CD4-positive, CD25-positive, alpha-beta regulatory T cell (primary cell): ENCODE measurements at regions not wholly inside any gene's neighbourhood (a gene's known extent, or its start where the extent isn't known, plus 50 kb on each side); places are given as distances from the start of the nearest gene placed in this dataset.
"Not testable (repeated sequence)": the region's sequence is repeated elsewhere in the genome, so short reads cannot be mapped to it uniquely, and the experiment has no call there.

ENCODE experiments used
- ATAC-seq, 2 donors: fragments of 150-1000 bp; cut with Tn5 transposase; one replicate each; pipeline ENCODE4 v1.10.0; 2021; ENCODE audit warnings: low read depth in 2 of 2, moderate number of reproducible peaks in 2 of 2, moderate library complexity in 1 of 2
- DNase-seq, 3 donors: peaks; one replicate each; pipeline versions ENCODE4 v3.0.0 to v3.0.0-alpha.2; 2012 to 2022; ENCODE audit warnings: mixed read lengths in 1 of 3
- H3K27ac ChIP-seq: one replicate; pipeline ENCODE4 v1.7.0; 2013; ENCODE audit warnings: mild to moderate bottlenecking, low read length; ENCODE audit not compliant: insufficient read depth, poor library complexity, severe bottlenecking
- H3K27me3 ChIP-seq: one replicate; pipeline ENCODE4 v1.7.0; 2013; ENCODE audit warnings: low read length; ENCODE audit not compliant: control insufficient read depth, insufficient read depth
- H3K36me3 ChIP-seq: one replicate; pipeline ENCODE4 v1.7.0; 2013; ENCODE audit warnings: mild to moderate bottlenecking, low read length, moderate library complexity; ENCODE audit not compliant: control insufficient read depth, insufficient read depth
- H3K4me1 ChIP-seq: 2 replicates; pipeline ENCODE4 v1.7.0; 2013; ENCODE audit warnings: mild to moderate bottlenecking, low read length; ENCODE audit not compliant: insufficient read depth, control insufficient read depth, poor library complexity, severe bottlenecking
- H3K4me3 ChIP-seq: one replicate; pipeline ENCODE4 v1.7.0; 2013; ENCODE audit warnings: low read depth, mild to moderate bottlenecking, low read length, moderate library complexity
- H3K9me3 ChIP-seq, 2 experiments: 1 replicate in 1 of 2; 2 replicates in 1 of 2; pipeline ENCODE4 v1.7.0; 2013; ENCODE audit warnings: low read length in 2 of 2, mild to moderate bottlenecking in 1 of 2, moderate library complexity in 1 of 2; ENCODE audit not compliant: control insufficient read depth in 2 of 2
- H3K27ac Mint-ChIP-seq, 3 donors: one replicate each; pipeline ENCODE4 v1.8.0; 2020 to 2022; ENCODE audit warnings: mild to moderate bottlenecking in 3 of 3, mixed read lengths in 3 of 3, moderate library complexity in 2 of 3
- H3K27me3 Mint-ChIP-seq: one replicate; pipeline ENCODE4 v1.8.0; 2022; ENCODE audit warnings: mild to moderate bottlenecking, mixed read lengths
- H3K36me3 Mint-ChIP-seq: one replicate; pipeline ENCODE4 v1.8.0; 2020; ENCODE audit warnings: mixed read lengths
- H3K4me1 Mint-ChIP-seq, 4 donors: one replicate each; pipeline ENCODE4 v1.8.0; 2020 to 2022; ENCODE audit warnings: mixed read lengths in 4 of 4, mild to moderate bottlenecking in 1 of 4
- H3K4me3 Mint-ChIP-seq, 4 donors: one replicate each; pipeline ENCODE4 v1.8.0; 2020 to 2022; ENCODE audit warnings: mild to moderate bottlenecking in 4 of 4, mixed read lengths in 4 of 4, moderate library complexity in 3 of 4
- H3K9me3 Mint-ChIP-seq, 7 donors: one replicate each; pipeline ENCODE4 v1.8.0; 2020 to 2022; ENCODE audit warnings: mixed read lengths in 7 of 7, mild to moderate bottlenecking in 3 of 7, moderate library complexity in 2 of 7

DNA sequence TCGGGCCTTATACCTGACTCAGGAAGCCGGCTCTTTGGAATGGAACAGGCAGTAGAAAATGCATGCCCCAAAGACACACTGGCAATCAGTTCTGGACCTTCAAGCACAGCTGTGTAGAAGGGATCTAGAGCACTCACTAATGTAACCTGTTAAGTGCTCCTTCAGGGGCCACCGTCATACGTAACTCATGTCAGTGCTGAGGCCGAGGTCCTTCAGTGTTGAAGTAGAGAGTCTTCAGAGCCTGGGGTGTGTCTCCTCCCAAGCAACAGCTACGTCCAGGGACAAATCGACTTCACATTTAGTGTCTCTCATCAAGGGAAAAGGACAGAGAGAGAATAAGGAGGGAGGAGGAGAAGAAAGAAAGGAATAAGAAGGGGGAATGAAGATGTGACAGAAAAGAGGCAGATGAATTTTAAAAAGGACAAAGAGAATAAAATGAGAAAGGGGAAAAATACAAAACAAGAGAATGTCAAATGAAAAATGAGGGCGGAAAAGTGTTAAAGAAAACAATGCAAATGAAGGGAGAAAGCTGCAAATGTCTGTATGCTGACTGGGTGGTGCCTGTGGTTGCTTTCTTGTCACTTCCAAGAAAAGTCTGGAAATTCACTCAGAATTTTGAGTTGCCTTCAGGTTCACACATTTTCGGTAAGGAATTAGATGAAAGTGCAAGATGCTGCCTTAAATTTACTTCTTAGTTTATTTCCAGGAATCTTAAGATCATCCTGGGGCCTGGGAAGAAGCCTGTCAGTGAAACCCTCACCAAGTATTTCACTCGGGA is 989.4 kb downstream of the GRID1 start:
- Histone ChIP-seq H3K4me3 (no peak overlapping the region), H3K27ac (no peak overlapping the region), H3K9me3 (no peaks in the 10 kb centered on the region), H3K4me1 (no peaks in the 10 kb centered on the region), H3K36me3 (no peaks in the 10 kb centered on the region), H3K27me3 (no peaks in the 10 kb centered on the region)
- Mint-ChIP-seq H3K4me3 (no peak overlapping the region), H3K36me3 (no peaks in the 10 kb centered on the region), H3K27me3 (no peaks in the 10 kb centered on the region), H3K4me1 (no peaks in the 10 kb centered on the region), H3K27ac (no peak overlapping the region), H3K9me3 (peaks cover 0 to 5% (median 0%) of the 10 kb centered on the region in 7 donors)
- no peak for ATAC-seq
- DNase-seq, result no peak

DNA sequence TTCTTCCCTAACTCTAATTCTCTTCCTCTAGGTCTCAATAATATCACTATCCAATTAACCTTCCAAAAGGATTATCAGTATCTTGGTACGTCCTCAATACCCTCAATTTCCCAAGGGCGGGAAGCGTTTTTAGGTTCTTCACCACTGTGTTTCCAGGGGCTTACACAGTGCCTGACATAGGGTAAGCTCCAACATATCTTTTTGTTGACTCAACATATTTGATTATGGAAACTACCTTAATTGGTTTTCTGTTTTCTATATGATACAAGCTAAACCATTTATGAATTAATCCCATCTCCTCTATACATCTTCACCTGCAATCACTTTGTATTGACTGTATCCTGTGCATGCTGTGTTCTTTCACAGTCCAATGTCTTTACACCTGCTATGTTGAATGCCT is 987.3 kb downstream of the GRID1 start:
- DNase-seq, result no peak
- H3K36me3 Mint-ChIP-seq, result no peaks in the 10 kb centered on the region
- H3K4me3 ChIP-seq, result no peak overlapping the region
- no peak overlapping the region for H3K27ac Mint-ChIP-seq
- no peaks in the 10 kb centered on the region for H3K9me3 ChIP-seq
- no peak overlapping the region for H3K4me3 Mint-ChIP-seq
- ATAC-seq, result no peak
- no peak overlapping the region for H3K27ac ChIP-seq
- no peaks in the 10 kb centered on the region for H3K36me3 ChIP-seq
- peaks cover 0 to 4% (median 0%) of the 10 kb centered on the region in 7 donors for H3K9me3 Mint-ChIP-seq
- no peaks in the 10 kb centered on the region for H3K27me3 Mint-ChIP-seq
- no peaks in the 10 kb centered on the region for H3K4me1 ChIP-seq
- no peaks in the 10 kb centered on the region for H3K27me3 ChIP-seq
- no peaks in the 10 kb centered on the region for H3K4me1 Mint-ChIP-seq

DNA sequence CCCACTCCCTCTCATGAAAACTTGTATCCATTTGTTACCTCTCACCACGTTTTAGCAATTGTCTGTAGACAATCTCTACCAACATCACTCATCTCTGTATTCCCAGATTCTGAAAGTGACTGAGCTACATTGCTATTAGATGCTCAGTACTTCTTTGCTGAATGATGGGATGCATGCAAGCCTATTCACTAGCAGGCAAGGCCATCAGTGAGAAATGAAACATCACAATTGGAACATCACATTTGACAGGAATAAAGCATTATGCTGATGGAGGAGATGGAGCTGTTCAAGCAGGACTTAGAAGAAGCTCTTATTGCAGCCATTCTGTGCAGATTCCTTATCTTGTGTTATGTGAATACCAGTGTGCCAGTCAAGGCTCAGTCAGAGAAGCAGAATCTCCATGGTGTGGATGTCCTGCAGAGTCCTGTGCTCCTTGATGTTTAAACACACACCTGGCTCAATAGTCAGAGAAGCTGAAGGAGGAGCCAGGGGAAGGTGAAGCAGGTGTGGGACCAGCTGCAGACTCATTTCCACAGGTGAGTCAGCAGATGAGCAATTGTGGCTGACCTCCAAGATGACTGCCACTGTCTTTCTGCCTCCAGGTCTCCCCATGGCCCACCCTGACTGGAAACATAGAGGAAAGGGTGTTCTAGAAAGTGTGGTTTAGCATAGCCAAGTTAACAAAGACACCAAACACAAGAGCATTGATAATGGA is 965.5 kb downstream of the GRID1 start:
- no peaks in the 10 kb centered on the region for H3K4me1 Mint-ChIP-seq
- no peaks in the 10 kb centered on the region for H3K36me3 ChIP-seq
- no peaks in the 10 kb centered on the region for H3K36me3 Mint-ChIP-seq
- no peaks in the 10 kb centered on the region for H3K4me1 ChIP-seq
- H3K9me3 Mint-ChIP-seq, result peaks cover 0 to 5% (median 3%) of the 10 kb centered on the region in 7 donors
- H3K4me3 Mint-ChIP-seq, result no peak overlapping the region
- no peak overlapping the region for H3K4me3 ChIP-seq
- no peak overlapping the region for H3K27ac Mint-ChIP-seq
- H3K9me3 ChIP-seq, result no peaks in the 10 kb centered on the region
- H3K27me3 ChIP-seq, result no peaks in the 10 kb centered on the region
- H3K27ac ChIP-seq, result no peak overlapping the region
- no peaks in the 10 kb centered on the region for H3K27me3 Mint-ChIP-seq
- ATAC-seq, result no peak
- no peak for DNase-seq

DNA sequence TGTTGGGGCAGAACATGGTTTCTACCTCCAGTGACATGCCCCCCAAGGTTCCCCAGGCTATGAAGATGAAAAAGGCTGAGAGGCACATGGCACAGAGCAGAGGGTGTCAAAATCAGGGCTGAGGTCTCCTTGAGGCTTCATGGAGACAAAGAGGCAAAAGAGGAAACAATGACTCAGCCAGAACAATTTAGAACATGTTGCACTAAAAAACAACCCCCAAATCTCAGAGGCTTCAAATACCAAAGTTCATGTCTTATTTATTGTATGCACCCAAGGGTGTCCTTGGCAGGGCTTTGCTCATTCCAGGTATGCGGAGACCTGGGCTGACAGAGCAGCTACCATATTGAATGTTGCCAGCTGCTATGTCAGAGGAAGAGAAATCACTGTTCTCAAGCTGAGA is 964.1 kb downstream of the GRID1 start:
- Histone ChIP-seq H3K36me3 (no peaks in the 10 kb centered on the region), H3K4me3 (no peak overlapping the region), H3K9me3 (no peaks in the 10 kb centered on the region), H3K27ac (no peak overlapping the region), H3K4me1 (no peaks in the 10 kb centered on the region), H3K27me3 (no peaks in the 10 kb centered on the region)
- DNase-seq, result no peak
- Mint-ChIP-seq H3K27me3 (no peaks in the 10 kb centered on the region), H3K36me3 (no peaks in the 10 kb centered on the region), H3K27ac (no peak overlapping the region), H3K9me3 (peaks cover 0 to 5% (median 3%) of the 10 kb centered on the region in 7 donors), H3K4me1 (no peaks in the 10 kb centered on the region), H3K4me3 (no peak overlapping the region)
- ATAC-seq, result no peak

DNA sequence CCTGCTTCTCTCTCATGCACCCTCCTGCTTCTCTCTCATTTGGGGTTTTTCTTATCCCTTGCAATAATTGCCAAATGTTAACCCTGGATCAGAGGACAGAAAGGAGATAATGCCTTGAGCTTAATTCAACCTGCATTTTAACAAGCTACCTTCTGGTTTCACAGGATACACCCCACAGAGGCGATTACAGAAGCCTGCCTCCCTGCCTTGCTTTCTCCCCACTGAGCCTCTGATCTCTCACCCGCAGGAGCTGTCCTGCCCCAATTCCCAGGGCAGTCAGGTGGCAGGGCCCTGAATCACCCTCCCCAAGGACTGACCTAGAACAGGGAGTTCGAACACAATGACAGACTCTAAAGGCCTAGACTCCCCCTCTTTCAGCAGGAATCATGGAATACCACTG is 959.5 kb downstream of the GRID1 start:
- no peak for ATAC-seq
- Histone ChIP-seq H3K9me3 (no peaks in the 10 kb centered on the region), H3K27me3 (no peaks in the 10 kb centered on the region), H3K27ac (no peak overlapping the region), H3K4me3 (no peak overlapping the region), H3K4me1 (no peaks in the 10 kb centered on the region), H3K36me3 (no peaks in the 10 kb centered on the region)
- H3K9me3 Mint-ChIP-seq, result peaks cover 0 to 8% (median 5%) of the 10 kb centered on the region in 7 donors
- no peaks in the 10 kb centered on the region for H3K36me3 Mint-ChIP-seq
- no peak overlapping the region for H3K4me3 Mint-ChIP-seq
- H3K27me3 Mint-ChIP-seq, result peaks cover 4% of the 10 kb centered on the region
- H3K27ac Mint-ChIP-seq, result no peak overlapping the region
- no peak for DNase-seq
- H3K4me1 Mint-ChIP-seq, result no peaks in the 10 kb centered on the region

DNA sequence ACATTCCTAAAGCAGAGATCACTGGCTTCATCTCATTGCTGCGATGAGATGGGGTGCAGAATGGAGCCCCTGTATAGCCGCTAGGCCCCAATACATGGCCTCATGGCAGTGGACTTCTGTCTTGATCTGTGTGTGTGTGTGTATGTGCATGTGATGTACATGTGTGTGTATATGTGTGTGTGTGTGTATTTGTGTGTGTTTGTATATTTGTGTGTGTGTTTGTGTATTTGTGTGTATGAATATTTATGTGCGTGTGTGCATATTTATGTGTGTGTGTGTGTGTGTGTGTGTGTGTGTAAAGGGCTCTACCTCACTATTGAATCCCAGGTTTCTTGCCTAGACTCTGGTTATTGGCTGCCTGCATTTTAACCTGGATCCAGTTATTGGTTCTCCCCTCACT is 958.2 kb downstream of the GRID1 start:
- H3K36me3 ChIP-seq, result no peaks in the 10 kb centered on the region
- no peak overlapping the region for H3K27ac Mint-ChIP-seq
- no peak for DNase-seq
- H3K36me3 Mint-ChIP-seq, result no peaks in the 10 kb centered on the region
- H3K4me1 ChIP-seq, result no peaks in the 10 kb centered on the region
- no peaks in the 10 kb centered on the region for H3K9me3 ChIP-seq
- H3K4me3 ChIP-seq, result no peak overlapping the region
- peaks cover 0 to 8% (median 5%) of the 10 kb centered on the region in 7 donors for H3K9me3 Mint-ChIP-seq
- no peak for ATAC-seq
- peaks cover 4% of the 10 kb centered on the region for H3K27me3 Mint-ChIP-seq
- no peaks in the 10 kb centered on the region for H3K27me3 ChIP-seq
- no peak overlapping the region for H3K27ac ChIP-seq
- H3K4me1 Mint-ChIP-seq, result no peaks in the 10 kb centered on the region
- no peak overlapping the region for H3K4me3 Mint-ChIP-seq

DNA sequence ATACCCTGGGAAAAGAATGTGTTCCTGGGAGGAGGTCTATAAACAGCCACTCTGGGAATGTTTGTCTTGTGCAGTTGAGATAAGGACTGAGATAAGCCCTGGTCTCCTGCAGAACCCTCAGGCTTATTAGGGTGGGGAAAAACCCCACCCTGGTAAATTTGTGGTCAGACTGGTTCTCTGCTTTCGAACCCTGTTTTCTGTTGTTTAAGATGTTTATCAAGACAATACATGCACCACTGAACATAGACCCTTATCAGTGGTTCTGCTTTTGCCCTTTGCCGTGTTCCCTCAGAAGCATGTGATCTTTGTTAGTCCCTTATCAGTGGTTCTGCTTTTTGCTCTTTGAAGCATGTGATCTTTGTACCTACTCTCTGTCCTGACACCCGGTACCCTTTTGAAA is 956.0 kb downstream of the GRID1 start:
- DNase-seq, H3K36me3 Mint-ChIP-seq: not testable (repeated sequence)

DNA sequence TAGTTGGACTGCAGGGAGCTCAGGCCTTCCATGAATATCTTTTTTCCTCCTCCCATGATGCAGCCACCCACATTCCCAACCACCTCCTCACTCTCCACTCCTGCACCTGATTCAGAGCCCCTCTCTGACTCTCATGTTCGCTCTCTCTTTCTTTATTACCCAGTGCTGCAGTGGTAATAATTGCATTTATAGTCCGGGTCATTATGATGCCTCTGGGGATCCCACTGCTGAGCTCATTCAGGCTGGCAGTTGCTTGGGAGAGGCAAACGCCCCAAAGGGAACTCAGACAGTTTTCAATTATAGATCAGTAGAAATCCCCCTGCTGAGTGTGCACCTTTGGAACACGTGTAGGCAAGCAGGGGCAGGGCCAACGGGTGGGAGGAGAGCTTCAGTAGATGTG is 953.0 kb downstream of the GRID1 start:
- Histone ChIP-seq H3K4me1 (no peaks in the 10 kb centered on the region), H3K9me3 (no peaks in the 10 kb centered on the region), H3K36me3 (no peaks in the 10 kb centered on the region), H3K4me3 (no peak overlapping the region), H3K27ac (no peak overlapping the region), H3K27me3 (no peaks in the 10 kb centered on the region)
- Mint-ChIP-seq H3K9me3 (peaks cover 0 to 10% (median 3%) of the 10 kb centered on the region in 7 donors), H3K27ac (no peak overlapping the region), H3K27me3 (peaks cover 4% of the 10 kb centered on the region), H3K4me1 (no peaks in the 10 kb centered on the region), H3K4me3 (no peak overlapping the region), H3K36me3 (no peaks in the 10 kb centered on the region)
- no peak for ATAC-seq
- no peak for DNase-seq

More for the DNA sequence above, 956.0 kb downstream of the GRID1 start:
- H3K4me1 ChIP-seq, H3K27me3 Mint-ChIP-seq, H3K27me3 ChIP-seq, H3K4me3 ChIP-seq, H3K27ac ChIP-seq, H3K4me1 Mint-ChIP-seq, H3K36me3 ChIP-seq, H3K27ac Mint-ChIP-seq, ATAC-seq, H3K4me3 Mint-ChIP-seq, H3K9me3 ChIP-seq: not testable (repeated sequence)
- peaks cover 0 to 11% (median 4%) of the 10 kb centered on the region in 7 donors for H3K9me3 Mint-ChIP-seq
